H1 (cell line): ENCODE measurements at regions not wholly inside any gene's neighbourhood (a gene's known extent, or its start where the extent isn't known, plus 50 kb on each side); places are given as distances from the start of the nearest gene placed in this dataset.

Source experiments
- ATF2 ChIP-seq: IDR thresholded peaks from 2 replicates; pipeline ENCODE4 v1.6.1; 2012; ENCODE audit warnings: low read length, inconsistent platforms
- NRF1 ChIP-seq: IDR thresholded peaks from 2 replicates; pipeline ENCODE4 v1.6.1; 2011; ENCODE audit warnings: mild to moderate bottlenecking, low read depth, low read length, improper control_type of control experiment
- SIN3A ChIP-seq, 2 experiments: IDR thresholded peaks in 1 of 2; conservative IDR thresholded peaks in 1 of 2; 2 replicates each; pipeline ENCODE4 v1.6.1; 2011 to 2012; ENCODE audit warnings: low read length in 2 of 2, improper control_type of control experiment in 1 of 2, low read depth in 1 of 2, mild to moderate bottlenecking in 1 of 2

GRCh38 chr22:49555526-49555925, 272.1 kb downstream of the BRD1 start (continued):
- no peak for TF ChIP-seq SIN3A (conservative IDR thresholded peaks at IDR 0.05 in 1 of 2, IDR thresholded peaks at IDR 0.05 in 1 of 2; ENCODE audit: low read depth in 1 of 2, low read length in 2 of 2)
- TF ChIP-seq ATF2, result no peak
- no peak for TF ChIP-seq NRF1
